ENCODE measurements at regions not wholly inside any gene's neighbourhood (a gene's known extent, or its start where the extent isn't known, plus 50 kb on each side); places are given as distances from the start of the nearest gene placed in this dataset.

GRCh38 chr1:146386851-146387749, 158.3 kb upstream of the NOTCH2NLA start (continued):
- TF ChIP-seq FOXO4 (CRISPR knock-in tag; IDR thresholded peaks at IDR 0.05) (peak; percentile 88; the same call in 1 of the 2 replicates), GTF2E2 (tag; IDR thresholded peaks at IDR 0.05) (peak; percentile 99), GTF2B (IDR thresholded peaks at IDR 0.05; ENCODE audit: extremely low read depth, insufficient read length) (peak; percentile 86), ZNF347 (CRISPR knock-in tag; IDR thresholded peaks at IDR 0.05; ENCODE audit: low read depth) (0 out of 2 replicates have a peak, but pooled peaks have one; percentile 42), ZNF24 (IDR thresholded peaks at IDR 0.05) (peak; percentile 57; the same call in 1 of the 2 replicates), ZC3H8 (IDR thresholded peaks at IDR 0.05) (peak; percentile 98), ZNF445 (CRISPR knock-in tag; IDR thresholded peaks at IDR 0.05; ENCODE audit: low read depth) (peak; percentile 97), SOX6 (IDR thresholded peaks at IDR 0.05) (peak; percentile 59), POLR2G (IDR thresholded peaks at IDR 0.05; ENCODE audit: low read depth, low read length) (peak; percentile 68), HEY1 (CRISPR knock-in tag; IDR thresholded peaks at IDR 0.05; ENCODE audit: borderline replicate concordance) (peak; percentile 99), PHF21A (IDR thresholded peaks at IDR 0.05; ENCODE audit: borderline replicate concordance, low read depth) (peak; percentile 89), HIVEP1 (CRISPR knock-in tag; IDR thresholded peaks at IDR 0.05) (peak; percentile 71; the same call in 1 of the 2 replicates), ZNF592 (IDR thresholded peaks at IDR 0.05) (peak; percentile 47; the same call in 1 of the 2 replicates), GATAD2A (IDR thresholded peaks at IDR 0.05) (peak; percentile 53; the same call in 1 of the 2 replicates), GTF2F1 (IDR thresholded peaks at IDR 0.05; ENCODE audit: low read depth, low read length) (peak; percentile 97), MAFG (tag; conservative IDR thresholded peaks at IDR 0.05) (0 out of 2 replicates have a peak, but pooled peaks have one; percentile 15), CBX3 (IDR thresholded peaks at IDR 0.05; ENCODE audit: borderline replicate concordance in 1 of 2, low read length in 2 of 2) (0 out of 3 replicates have a peak, but pooled peaks of 1 of the 2 experiments have one; percentile 29), ZNF324 (CRISPR knock-in tag; IDR thresholded peaks at IDR 0.05) (peak; percentile 55), MED1 (CRISPR knock-in tag; IDR thresholded peaks at IDR 0.05; ENCODE audit: borderline replicate concordance) (peak; percentile 93; the same call in 1 of the 2 replicates), ATF6 (CRISPR knock-in tag; IDR thresholded peaks at IDR 0.05) (peak; percentile 72; the same call in 1 of the 2 replicates)

Data from K562 (cell line).